Loucy (cell line): ENCODE measurements at regions not wholly inside any gene's neighbourhood (a gene's known extent, or its start where the extent isn't known, plus 50 kb on each side); places are given as distances from the start of the nearest gene placed in this dataset.

Experiments used
- CTCF ChIP-seq: fragments of 200-600 bp; sonication (generic); conservative IDR thresholded peaks from 2 replicates; pipeline ENCODE4 v1.5.1; 2014; ENCODE audit warnings: mild to moderate bottlenecking, antibody characterized with exemption, low read length
- EZH2phosphoT487 ChIP-seq: fragments of 200-600 bp; IDR thresholded peaks from 2 replicates; pipeline ENCODE4 v1.6.1; 2018; ENCODE audit warnings: antibody characterized with exemption, mild to moderate bottlenecking, moderate library complexity, borderline replicate concordance

GRCh38 chr6:103080497-103080896, 1687.0 kb downstream of the GRIK2 start:
- TF ChIP-seq CTCF (no peak), EZH2phosphoT487 (no peak)
